H9 (cell line): ENCODE measurements at regions not wholly inside any gene's neighbourhood (a gene's known extent, or its start where the extent isn't known, plus 50 kb on each side); places are given as distances from the start of the nearest gene placed in this dataset.

Source experiments
- DNase-seq: peaks from one replicate; pipeline ENCODE4 v3.0.0-alpha.2; 2017
- H2AFZ ChIP-seq: one replicate; pipeline ENCODE4 v1.6.1; 2013; ENCODE audit warnings: mild to moderate bottlenecking, low read length, control low read depth, moderate library complexity
- H2AK5ac ChIP-seq: 2 replicates; pipeline ENCODE4 v1.6.1; 2013; ENCODE audit warnings: low read length, control low read depth, mixed read lengths; ENCODE audit not compliant: insufficient read length
- H2BK120ac ChIP-seq: one replicate; pipeline ENCODE4 v1.6.1; 2013; ENCODE audit warnings: low read depth, mild to moderate bottlenecking, low read length, control low read depth, inconsistent platforms; ENCODE audit not compliant: poor library complexity, severe bottlenecking
- H2BK12ac ChIP-seq: 2 replicates; pipeline ENCODE4 v1.6.1; 2013; ENCODE audit warnings: low read length, control low read depth, mixed read lengths, low read depth; ENCODE audit not compliant: insufficient read length
- H2BK15ac ChIP-seq: 2 replicates; pipeline ENCODE4 v1.6.1; 2013; ENCODE audit warnings: low read depth, low read length, control low read depth
- H2BK20ac ChIP-seq: one replicate; pipeline ENCODE4 v1.6.1; 2013; ENCODE audit warnings: low read depth, mild to moderate bottlenecking, low read length, control low read depth, inconsistent platforms; ENCODE audit not compliant: poor library complexity, severe bottlenecking
- H2BK5ac ChIP-seq: 2 replicates; pipeline ENCODE4 v1.6.1; 2013; ENCODE audit warnings: low read length, control low read depth, mixed read lengths; ENCODE audit not compliant: insufficient read length
- H3K14ac ChIP-seq: 2 replicates; pipeline ENCODE4 v1.6.1; 2013; ENCODE audit warnings: low read length, control low read depth; ENCODE audit not compliant: insufficient read depth
- H3K18ac ChIP-seq: 2 replicates; pipeline ENCODE4 v1.6.1; 2013; ENCODE audit warnings: low read depth, mild to moderate bottlenecking, mixed read lengths, low read length, control low read depth; ENCODE audit not compliant: insufficient read length
- H3K23ac ChIP-seq: 2 replicates; pipeline ENCODE4 v1.6.1; 2013; ENCODE audit warnings: low read length, control low read depth, mixed read lengths, low read depth; ENCODE audit not compliant: insufficient read length
- H3K23me2 ChIP-seq: 2 replicates; pipeline ENCODE4 v1.6.1; 2013; ENCODE audit warnings: low read depth, mild to moderate bottlenecking, mixed read lengths, low read length, control low read depth; ENCODE audit not compliant: insufficient read length, poor library complexity, severe bottlenecking
- H3K27ac ChIP-seq: 2 replicates; pipeline ENCODE4 v1.5.1; 2013; ENCODE audit warnings: low read length, control low read depth, mixed read lengths, low read depth; ENCODE audit not compliant: insufficient read length
- H3K27me3 ChIP-seq: 2 replicates; pipeline ENCODE4 v1.6.1; 2013; ENCODE audit warnings: low read length, control low read depth, inconsistent platforms; ENCODE audit not compliant: insufficient read depth
- H3K4ac ChIP-seq: 2 replicates; pipeline ENCODE4 v1.6.1; 2013; ENCODE audit warnings: low read depth, mild to moderate bottlenecking, control low read depth, inconsistent platforms, low read length, moderate library complexity
- H3K4me1 ChIP-seq: 2 replicates; pipeline ENCODE4 v1.6.1; 2013; ENCODE audit warnings: low read length, control low read depth, inconsistent platforms; ENCODE audit not compliant: insufficient read depth
- H3K4me2 ChIP-seq: 2 replicates; pipeline ENCODE4 v1.6.1; 2013; ENCODE audit warnings: low read length, control low read depth, mixed read lengths; ENCODE audit not compliant: insufficient read length, insufficient read depth
- H3K56ac ChIP-seq: 2 replicates; pipeline ENCODE4 v1.6.1; 2013; ENCODE audit warnings: low read depth, mild to moderate bottlenecking, mixed read lengths, low read length, control low read depth; ENCODE audit not compliant: insufficient read length
- H3K79me1 ChIP-seq: 2 replicates; pipeline ENCODE4 v1.6.1; 2013; ENCODE audit warnings: low read depth, mild to moderate bottlenecking, moderate library complexity, low read length, control low read depth, inconsistent platforms; ENCODE audit not compliant: insufficient read depth, poor library complexity, severe bottlenecking
- H3K79me2 ChIP-seq: 2 replicates; pipeline ENCODE4 v1.6.1; 2013; ENCODE audit warnings: low read length, control low read depth, inconsistent platforms; ENCODE audit not compliant: insufficient read depth
- H3K9ac ChIP-seq: 2 replicates; pipeline ENCODE4 v1.6.1; 2013; ENCODE audit warnings: low read length, control low read depth, mixed read lengths; ENCODE audit not compliant: insufficient read length; ENCODE audit errors: extremely low read depth
- H3K9me3 ChIP-seq: one replicate; pipeline ENCODE4 v1.6.1; 2013; ENCODE audit warnings: low read depth, low read length, inconsistent platforms; ENCODE audit not compliant: control insufficient read depth
- H3T11ph ChIP-seq: one replicate; pipeline ENCODE4 v1.6.1; 2013; ENCODE audit warnings: mild to moderate bottlenecking, low read length, control low read depth, inconsistent platforms
- H4K20me1 ChIP-seq: one replicate; pipeline ENCODE4 v1.6.1; 2013; ENCODE audit not compliant: control insufficient read depth, insufficient read length, insufficient read depth
- H4K5ac ChIP-seq: 2 replicates; pipeline ENCODE4 v1.6.1; 2013; ENCODE audit warnings: low read depth, mild to moderate bottlenecking, mixed read lengths, low read length, control low read depth; ENCODE audit not compliant: insufficient read length
- H4K8ac ChIP-seq: replicated peaks from 2 replicates; pipeline ENCODE4 v1.6.1; 2013; ENCODE audit warnings: low read length, control low read depth, mixed read lengths, low read depth; ENCODE audit not compliant: insufficient read length
- H4K91ac ChIP-seq: 2 replicates; pipeline ENCODE4 v1.6.1; 2013; ENCODE audit warnings: low read depth, mild to moderate bottlenecking, moderate library complexity, mixed read lengths, low read length, control low read depth; ENCODE audit not compliant: insufficient read length
- H3K27ac Mint-ChIP-seq, 3 experiments: 2 replicates in 2 of 3; 3 replicates in 1 of 3; pipeline ENCODE4 v1.8.0; 2020 to 2021; ENCODE audit warnings: mixed read lengths in 3 of 3, mild to moderate bottlenecking in 1 of 3, moderate library complexity in 1 of 3
- H3K27me3 Mint-ChIP-seq: 2 replicates; pipeline ENCODE4 v1.8.0; 2021; ENCODE audit warnings: low read depth, mild to moderate bottlenecking, moderate library complexity, mixed read lengths
- H3K36me3 Mint-ChIP-seq, 3 experiments: 2 replicates in 2 of 3; 3 replicates in 1 of 3; pipeline ENCODE4 v1.8.0; 2020 to 2021; ENCODE audit warnings: low read depth in 3 of 3, mixed read lengths in 3 of 3; ENCODE audit not compliant: insufficient read depth in 1 of 3
- H3K4me1 Mint-ChIP-seq, 2 experiments: 2 replicates each; pipeline ENCODE4 v1.8.0; 2020; ENCODE audit warnings: mixed read lengths in 2 of 2
- H3K4me3 Mint-ChIP-seq, 2 experiments: 2 replicates in 1 of 2; 3 replicates in 1 of 2; pipeline ENCODE4 v1.8.0; 2020 to 2021; ENCODE audit warnings: mild to moderate bottlenecking in 2 of 2, mixed read lengths in 2 of 2, moderate library complexity in 1 of 2
- H3K9me3 Mint-ChIP-seq, 2 experiments: 2 replicates in 1 of 2; 3 replicates in 1 of 2; pipeline ENCODE4 v1.8.0; 2020; ENCODE audit warnings: mild to moderate bottlenecking in 2 of 2, mixed read lengths in 2 of 2, moderate library complexity in 1 of 2
- CTCF ChIP-seq: fragments of 200-600 bp; sonication (generic); conservative IDR thresholded peaks from 3 replicates; pipeline ENCODE4 v1.8.0; 2021; ENCODE audit warnings: antibody characterized with exemption, mild to moderate bottlenecking
- WGBS: extraction: QIAGEN DNeasy Blood & Tissue Kit; methylation state at CpG from one replicate; pipeline ENCODE4 v1.1.7; 2013; ENCODE audit warnings: missing lambda C conversion rate, low lambda C conversion rate, mixed read lengths; ENCODE audit not compliant: insufficient read length; ENCODE audit errors: extremely low coverage; 5-methylcytosine and 5-hydroxymethylcytosine counted together

DNA sequence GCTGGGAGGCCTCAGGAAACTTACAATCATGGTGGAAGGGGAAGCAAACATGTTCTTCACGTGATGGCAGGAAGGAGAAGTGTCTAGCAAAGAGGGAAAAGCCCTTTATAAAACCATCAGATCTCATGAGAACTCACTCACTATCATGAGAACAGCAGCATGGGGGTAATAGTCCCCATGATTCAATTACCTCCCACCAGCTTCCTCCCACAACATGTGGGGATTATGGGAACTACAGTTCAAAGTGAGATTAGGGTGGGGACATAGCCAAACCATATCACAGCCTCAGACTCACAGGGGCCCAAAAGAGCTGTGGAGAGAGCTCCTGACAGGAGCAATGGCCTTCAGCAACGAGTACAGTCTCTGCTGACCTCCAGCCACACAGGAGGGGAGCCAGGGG, 151.4 kb downstream of the GXYLT1 start:
- Histone ChIP-seq H3K18ac (no peak overlapping the region), H4K8ac (no peak overlapping the region), H3K14ac (no peak overlapping the region), H3K4me2 (no peak overlapping the region), H2BK5ac (no peak overlapping the region), H3K4ac (no peak overlapping the region), H2BK12ac (no peak overlapping the region), H4K5ac (no peak overlapping the region), H3T11ph (no peak overlapping the region), H3K56ac (no peak overlapping the region), H4K91ac (no peak overlapping the region), H2BK15ac (no peak overlapping the region), H2BK20ac (no peak overlapping the region), H3K23me2 (no peaks in the 10 kb centered on the region), H3K4me1 (no peaks in the 10 kb centered on the region), H3K27me3 (no peaks in the 10 kb centered on the region), H3K27ac (no peak overlapping the region), H2BK120ac (no peak overlapping the region), H3K79me2 (no peaks in the 10 kb centered on the region), H3K23ac (no peak overlapping the region), H2AK5ac (no peak overlapping the region), H4K20me1 (no peaks in the 10 kb centered on the region), H3K9ac (no peak overlapping the region), H3K79me1 (no peaks in the 10 kb centered on the region), H2AFZ (no peak overlapping the region), H3K9me3 (no peaks in the 10 kb centered on the region)
- H3K4me1 Mint-ChIP-seq: peaks cover 0 to 3% of the 10 kb centered on the region in 2 experiments; a peak in 1 of 4 replicates
- no CpG with 5 or more reads among the region's 2 CpGs for WGBS
- H3K36me3 Mint-ChIP-seq: no peaks in the 10 kb centered on the region; a peak in 1 of 7 replicates
- peaks cover 0 to 6% of the 10 kb centered on the region in 2 experiments; a peak in 1 of 5 replicates for H3K9me3 Mint-ChIP-seq
- TF ChIP-seq CTCF: no peak
- DNase-seq: no peak
- no peak overlapping the region for H3K27ac Mint-ChIP-seq
- H3K27me3 Mint-ChIP-seq: no peaks in the 10 kb centered on the region
- H3K4me3 Mint-ChIP-seq: no peak overlapping the region
